HEK293 (cell line): ENCODE measurements at regions not wholly inside any gene's neighbourhood (a gene's known extent, or its start where the extent isn't known, plus 50 kb on each side); places are given as distances from the start of the nearest gene placed in this dataset.

Source experiments
- CTCF ChIA-PET: fragments of 350-600 bp; formaldehyde crosslinking; extraction: SDS; loops from one replicate; lab custom pipeline; 2021; ENCODE audit warnings: antibody characterized with exemption; lab: Yijun Ruan, JAX
- POLR2A ChIA-PET: fragments of 300-600 bp; formaldehyde crosslinking; extraction: SDS; loops from one replicate; lab custom pipeline; 2020; ENCODE audit warnings: antibody characterized with exemption, inconsistent platforms; lab: Yijun Ruan, JAX
- H3K27ac ChIP-seq: fragments of 200-500 bp; sonication (Bioruptor generic); 2 replicates; pipeline ENCODE4 v1.5.1; 2014; ENCODE audit warnings: low read depth, low read length, control low read depth, inconsistent platforms; ENCODE audit errors: extremely low read depth
- H3K36me3 ChIP-seq, 2 experiments: fragments of 200-500 bp in 1 of 2; sonication (Bioruptor generic) in 1 of 2; 1 replicate in 1 of 2; 2 replicates in 1 of 2; pipeline ENCODE4 v1.5.1; 2014 to 2017; ENCODE audit warnings: inconsistent platforms in 2 of 2, low read length in 2 of 2; ENCODE audit not compliant: control insufficient read depth in 2 of 2, insufficient read depth in 1 of 2
- H3K4me1 ChIP-seq: fragments of 200-500 bp; sonication (Bioruptor generic); 2 replicates; pipeline ENCODE4 v1.5.1; 2014; ENCODE audit warnings: mild to moderate bottlenecking, low read length, inconsistent platforms; ENCODE audit not compliant: control insufficient read depth, insufficient read depth
- H3K4me3 ChIP-seq: 2 replicates; pipeline ENCODE4 v1.5.1; 2011; ENCODE audit warnings: low read depth, mild to moderate bottlenecking, control low read depth, low read length, moderate library complexity
- H3K9me3 ChIP-seq: fragments of 200-500 bp; sonication (Bioruptor generic); 2 replicates; pipeline ENCODE4 v1.5.1; 2014; ENCODE audit warnings: low read depth, low read length, inconsistent platforms; ENCODE audit not compliant: control insufficient read depth, insufficient read depth
- EGR2 ChIP-seq: fragments of 450-650 bp; formaldehyde crosslinking; IDR thresholded peaks from 2 replicates; pipeline ENCODE4 v1.5.1; 2016; ENCODE audit warnings: low read depth, missing biosample characterization, missing genetic modification characterization
- ELK4 ChIP-seq: IDR thresholded peaks from 2 replicates; pipeline ENCODE4 v1.6.1; 2011; ENCODE audit warnings: mild to moderate bottlenecking, low read depth, low read length, borderline replicate concordance
- GFI1B ChIP-seq: fragments of 450-650 bp; formaldehyde crosslinking; IDR thresholded peaks from 2 replicates; pipeline ENCODE4 v1.5.1; 2016; ENCODE audit warnings: missing biosample characterization, missing genetic modification characterization
- GLIS1 ChIP-seq: fragments of 450-650 bp; formaldehyde crosslinking; IDR thresholded peaks from 2 replicates; pipeline ENCODE4 v1.5.1; 2016; ENCODE audit warnings: missing biosample characterization, missing genetic modification characterization
- GLIS2 ChIP-seq: fragments of 450-650 bp; formaldehyde crosslinking; IDR thresholded peaks from 2 replicates; pipeline ENCODE4 v1.5.1; 2016; ENCODE audit warnings: missing biosample characterization, missing genetic modification characterization
- IKZF3 ChIP-seq: fragments of 450-650 bp; IDR thresholded peaks from 2 replicates; pipeline ENCODE4 v1.5.0; 2018; ENCODE audit warnings: missing biosample characterization, mild to moderate bottlenecking, missing genetic modification characterization, moderate library complexity
- RBAK ChIP-seq: fragments of 450-650 bp; formaldehyde crosslinking; IDR thresholded peaks from 2 replicates; pipeline ENCODE4 v1.5.1; 2016; ENCODE audit warnings: missing biosample characterization, missing genetic modification characterization
- ZBTB48 ChIP-seq: fragments of 450-650 bp; formaldehyde crosslinking; IDR thresholded peaks from 2 replicates; pipeline ENCODE4 v1.5.1; 2016; ENCODE audit warnings: missing biosample characterization, missing genetic modification characterization
- ZBTB8A ChIP-seq: fragments of 450-650 bp; formaldehyde crosslinking; IDR thresholded peaks from 2 replicates; pipeline ENCODE4 v1.5.1; 2016; ENCODE audit warnings: missing biosample characterization, missing genetic modification characterization
- ZEB2 ChIP-seq: fragments of 450-650 bp; formaldehyde crosslinking; IDR thresholded peaks from 2 replicates; pipeline ENCODE4 v1.5.1; 2016; ENCODE audit warnings: missing biosample characterization, missing genetic modification characterization
- ZFHX2 ChIP-seq: fragments of 450-650 bp; formaldehyde crosslinking; conservative IDR thresholded peaks from 2 replicates; pipeline ENCODE4 v1.5.1; 2016; ENCODE audit warnings: missing biosample characterization, missing genetic modification characterization
- ZIC2 ChIP-seq: fragments of 450-650 bp; formaldehyde crosslinking; IDR thresholded peaks from 2 replicates; pipeline ENCODE4 v1.5.1; 2016; ENCODE audit warnings: missing biosample characterization, missing genetic modification characterization
- ZNF138 ChIP-seq: fragments of 450-650 bp; formaldehyde crosslinking; IDR thresholded peaks from 2 replicates; pipeline ENCODE4 v1.5.1; 2016; ENCODE audit warnings: missing biosample characterization, missing genetic modification characterization, borderline replicate concordance
- ZNF140 ChIP-seq: fragments of 450-650 bp; formaldehyde crosslinking; IDR thresholded peaks from 2 replicates; pipeline ENCODE4 v1.5.1; 2016; ENCODE audit warnings: missing biosample characterization, missing genetic modification characterization
- ZNF155 ChIP-seq: fragments of 450-650 bp; formaldehyde crosslinking; IDR thresholded peaks from 2 replicates; pipeline ENCODE4 v1.5.1; 2016; ENCODE audit warnings: missing biosample characterization, missing genetic modification characterization
- ZNF16 ChIP-seq: fragments of 450-650 bp; formaldehyde crosslinking; IDR thresholded peaks from 2 replicates; pipeline ENCODE4 v1.5.1; 2016; ENCODE audit warnings: low read depth, missing biosample characterization, missing genetic modification characterization
- ZNF248 ChIP-seq: fragments of 450-650 bp; formaldehyde crosslinking; IDR thresholded peaks from 2 replicates; pipeline ENCODE4 v1.5.1; 2017; ENCODE audit warnings: missing biosample characterization, missing genetic modification characterization
- ZNF391 ChIP-seq: fragments of 450-650 bp; formaldehyde crosslinking; IDR thresholded peaks from 2 replicates; pipeline ENCODE4 v1.5.1; 2016; ENCODE audit warnings: low read depth, missing biosample characterization, missing genetic modification characterization, borderline replicate concordance
- ZNF394 ChIP-seq: fragments of 450-650 bp; formaldehyde crosslinking; IDR thresholded peaks from 2 replicates; pipeline ENCODE4 v1.5.1; 2016; ENCODE audit warnings: missing biosample characterization, missing genetic modification characterization, mild to moderate bottlenecking, moderate library complexity, borderline replicate concordance
- ZNF488 ChIP-seq: fragments of 450-650 bp; formaldehyde crosslinking; IDR thresholded peaks from 2 replicates; pipeline ENCODE4 v1.5.1; 2016; ENCODE audit warnings: missing biosample characterization, missing genetic modification characterization
- ZNF501 ChIP-seq: fragments of 450-650 bp; formaldehyde crosslinking; IDR thresholded peaks from 2 replicates; pipeline ENCODE4 v1.5.1; 2016; ENCODE audit warnings: missing biosample characterization, missing genetic modification characterization
- ZNF560 ChIP-seq: fragments of 450-650 bp; formaldehyde crosslinking; IDR thresholded peaks from 2 replicates; pipeline ENCODE4 v1.5.1; 2017; ENCODE audit warnings: missing biosample characterization, missing genetic modification characterization, borderline replicate concordance
- ZNF580 ChIP-seq: fragments of 450-650 bp; formaldehyde crosslinking; IDR thresholded peaks from 2 replicates; pipeline ENCODE4 v1.5.1; 2016; ENCODE audit warnings: missing biosample characterization, missing genetic modification characterization
- ZNF623 ChIP-seq: fragments of 450-650 bp; formaldehyde crosslinking; IDR thresholded peaks from 2 replicates; pipeline ENCODE4 v1.5.1; 2016; ENCODE audit warnings: missing biosample characterization, missing genetic modification characterization
- ZNF626 ChIP-seq: fragments of 450-650 bp; sonication (Bioruptor Pico); formaldehyde crosslinking; IDR thresholded peaks from 2 replicates; pipeline ENCODE4 v1.5.1; 2018; ENCODE audit warnings: missing biosample characterization, missing genetic modification characterization, inconsistent platforms
- ZNF629 ChIP-seq: fragments of 450-650 bp; formaldehyde crosslinking; IDR thresholded peaks from 2 replicates; pipeline ENCODE4 v1.5.1; 2017; ENCODE audit warnings: missing biosample characterization, missing genetic modification characterization
- ZNF660 ChIP-seq: fragments of 450-650 bp; IDR thresholded peaks from 2 replicates; pipeline ENCODE4 v1.5.1; 2018; ENCODE audit warnings: missing biosample characterization, mild to moderate bottlenecking, missing genetic modification characterization
- ZNF692 ChIP-seq: fragments of 450-650 bp; formaldehyde crosslinking; IDR thresholded peaks from 2 replicates; pipeline ENCODE4 v1.5.1; 2016; ENCODE audit warnings: missing biosample characterization, missing genetic modification characterization

GRCh38 chr15:62933386-62933785, 109.2 kb upstream of the TPM1 start:
- no peaks in the 10 kb centered on the region for H3K36me3 ChIP-seq
- H3K27ac ChIP-seq: no peak overlapping the region
- H3K9me3 ChIP-seq: no peaks in the 10 kb centered on the region
- H3K4me3 ChIP-seq: no peak overlapping the region
- TF ChIP-seq ZNF488 (tag by site-specific recombination) (no peak), ZBTB8A (tag by site-specific recombination) (no peak), ZNF394 (no peak), ZBTB48 (tag by site-specific recombination) (no peak), ZNF626 (no peak), ZNF391 (tag by site-specific recombination) (no peak), RBAK (tag by site-specific recombination) (no peak), ZNF501 (tag by site-specific recombination) (no peak), ZEB2 (tag by site-specific recombination) (no peak)
- CTCF ChIA-PET: interaction anchor here (0.7 kb wide), 1 partner anchor 41 kb away, joined by 3 read pairs; no protein-coding TSS in a partner anchor
- H3K4me1 ChIP-seq: peaks cover 4% of the 10 kb centered on the region; the same call in 1 of the 2 replicates
- POLR2A ChIA-PET: no interaction called here

- Histone ChIP-seq H3K4me1 (no peaks in the 10 kb centered on the region), H3K27ac (no peak overlapping the region), H3K9me3 (no peaks in the 10 kb centered on the region), H3K36me3 (no peaks in the 10 kb centered on the region), H3K4me3 (no peak overlapping the region)
- TF ChIP-seq ELK4 (no peak), IKZF3 (tag by site-specific recombination) (no peak), GLIS2 (tag by site-specific recombination) (no peak), GFI1B (tag by site-specific recombination) (no peak), ZNF140 (tag by site-specific recombination) (no peak), ZNF580 (no peak), GLIS1 (tag by site-specific recombination) (no peak), ZNF391 (tag by site-specific recombination) (no peak), ZNF155 (tag by site-specific recombination) (no peak)
- CTCF ChIA-PET: interaction anchor here (0.6 kb wide), 1 partner anchor 113 kb away, joined by 3 read pairs; no protein-coding TSS in a partner anchor
- POLR2A ChIA-PET: no interaction called here
Observed at GRCh38 chr15:62934236-62934971, 108.1 kb upstream of the TPM1 start.

- POLR2A ChIA-PET: no interaction called here
- CTCF ChIA-PET: no interaction called here
Observed at GRCh38 chr15:62935300-62936081, 107.1 kb upstream of the TPM1 start.

More at GRCh38 chr15:62935300-62936081, 107.1 kb upstream of the TPM1 start:
- Histone ChIP-seq H3K36me3 (no peaks in the 10 kb centered on the region), H3K4me3 (no peak overlapping the region), H3K9me3 (no peaks in the 10 kb centered on the region), H3K4me1 (no peaks in the 10 kb centered on the region), H3K27ac (no peak overlapping the region)
- TF ChIP-seq EGR2 (tag by site-specific recombination) (peak; percentile 36; the same call in 1 of the 2 replicates), ZNF138 (tag by site-specific recombination) (no peak), ZNF560 (no peak), ZNF623 (no peak), ZFHX2 (peak; percentile 69), ZNF660 (tag by site-specific recombination) (no peak), ZNF16 (tag by site-specific recombination) (no peak), ZNF629 (no peak), ZIC2 (tag by site-specific recombination) (no peak), ZNF692 (tag by site-specific recombination) (no peak), ZNF248 (tag by site-specific recombination) (no peak)
